GM23338 (cell line): ENCODE measurements at regions not wholly inside any gene's neighbourhood (a gene's known extent, or its start where the extent isn't known, plus 50 kb on each side); places are given as distances from the start of the nearest gene placed in this dataset.

Experiments used
- ATAC-seq: fragments of 200-7000 bp; cut with Tn5 transposase; 3 replicates; pipeline ENCODE4 v1.9.1; 2020
- DNase-seq: peaks from one replicate; pipeline ENCODE4 v3.0.0-alpha.2; 2015; ENCODE audit warnings: low spot score
- H2AFZ ChIP-seq: fragments of 200-600 bp; sonication (generic); 2 replicates; pipeline ENCODE4 v1.8.0; 2016; ENCODE audit warnings: antibody characterized with exemption, mild to moderate bottlenecking, moderate library complexity
- H3F3A ChIP-seq: fragments of 200-600 bp; sonication (generic); replicated peaks from 2 replicates; pipeline ENCODE4 v1.8.0; 2017; ENCODE audit warnings: antibody characterized with exemption, mixed run types, low read depth
- H3K27ac ChIP-seq: fragments of 200-600 bp; sonication (generic); 2 replicates; pipeline ENCODE4 v1.6.1; 2016; ENCODE audit warnings: low read depth
- H3K27me3 ChIP-seq: fragments of 200-600 bp; sonication (generic); 2 replicates; pipeline ENCODE4 v1.8.0; 2016; ENCODE audit warnings: mild to moderate bottlenecking, mixed run types, moderate library complexity; ENCODE audit not compliant: insufficient read depth
- H3K36me3 ChIP-seq: fragments of 200-600 bp; sonication (generic); 2 replicates; pipeline ENCODE4 v1.8.0; 2016; ENCODE audit warnings: mild to moderate bottlenecking; ENCODE audit not compliant: insufficient read depth
- H3K4me1 ChIP-seq: fragments of 200-600 bp; sonication (generic); 2 replicates; pipeline ENCODE4 v1.8.0; 2016; ENCODE audit warnings: mild to moderate bottlenecking, moderate library complexity; ENCODE audit not compliant: insufficient read depth
- H3K4me2 ChIP-seq: fragments of 200-600 bp; sonication (generic); 2 replicates; pipeline ENCODE4 v1.7.1; 2017; ENCODE audit warnings: mixed run types
- H3K4me3 ChIP-seq: fragments of 200-600 bp; sonication (generic); 2 replicates; pipeline ENCODE4 v1.6.1; 2016; ENCODE audit warnings: mixed run types
- H3K79me2 ChIP-seq: fragments of 200-600 bp; sonication (generic); replicated peaks from 2 replicates; pipeline ENCODE4 v1.8.0; 2017; ENCODE audit warnings: mild to moderate bottlenecking; ENCODE audit not compliant: insufficient read depth
- H3K9me2 ChIP-seq: fragments of 200-600 bp; sonication (generic); 2 replicates; pipeline ENCODE4 v1.8.0; 2017; ENCODE audit not compliant: insufficient read depth
- H4K20me1 ChIP-seq: fragments of 200-600 bp; sonication (generic); replicated peaks from 2 replicates; pipeline ENCODE4 v1.8.0; 2017; ENCODE audit warnings: mild to moderate bottlenecking; ENCODE audit not compliant: insufficient read depth
- H3K27ac Mint-ChIP-seq: 2 replicates; pipeline ENCODE4 v1.8.0; 2020; ENCODE audit warnings: inconsistent platforms, mild to moderate bottlenecking, moderate library complexity, mixed read lengths
- H3K27me3 Mint-ChIP-seq: 3 replicates; pipeline ENCODE4 v1.8.0; 2022; ENCODE audit warnings: low read depth, mild to moderate bottlenecking, moderate library complexity, mixed read lengths, inconsistent platforms; ENCODE audit not compliant: insufficient read depth, poor library complexity
- H3K36me3 Mint-ChIP-seq: 3 replicates; pipeline ENCODE4 v1.8.0; 2021; ENCODE audit warnings: low read depth, mild to moderate bottlenecking, inconsistent platforms, moderate library complexity, mixed read lengths
- H3K4me1 Mint-ChIP-seq: 3 replicates; pipeline ENCODE4 v1.8.0; 2020; ENCODE audit warnings: mild to moderate bottlenecking, inconsistent platforms, mixed read lengths
- H3K4me3 Mint-ChIP-seq: 3 replicates; pipeline ENCODE4 v1.8.0; 2021; ENCODE audit warnings: moderate library complexity, mild to moderate bottlenecking, inconsistent platforms, mixed read lengths
- H3K9me3 Mint-ChIP-seq: 3 replicates; pipeline ENCODE4 v1.8.0; 2020; ENCODE audit warnings: moderate library complexity, mild to moderate bottlenecking, inconsistent platforms, mixed read lengths
- CREB1 ChIP-seq: fragments of 250-450 bp; sonication (Bioruptor Pico); IDR thresholded peaks from 2 replicates; pipeline ENCODE4 v1.5.0; 2020; ENCODE audit warnings: low read depth, mild to moderate bottlenecking, moderate library complexity
- CTCF ChIP-seq, 2 experiments: fragments of 200-600 bp in 1 of 2; sonication (generic) in 1 of 2; conservative IDR thresholded peaks; 2 replicates each; pipeline versions ENCODE4 v1.5.1 to v1.6.1; 2016 to 2017; ENCODE audit warnings: antibody characterized with exemption in 2 of 2, low read depth in 2 of 2, mild to moderate bottlenecking in 2 of 2, moderate library complexity in 1 of 2
- ETS1 ChIP-seq: IDR thresholded peaks from 2 replicates; pipeline ENCODE4 v1.6.1; 2016; ENCODE audit warnings: antibody characterized with exemption
- EZH2 ChIP-seq: fragments of 200-600 bp; sonication (generic); IDR thresholded peaks from one replicate; pipeline ENCODE4 v1.8.0; 2017; ENCODE audit warnings: antibody characterized with exemption, mild to moderate bottlenecking, low read depth; ENCODE audit not compliant: unreplicated experiment
- EZH2phosphoT487 ChIP-seq: fragments of 200-600 bp; sonication (generic); IDR thresholded peaks from one replicate; pipeline ENCODE4 v1.8.1; 2018; ENCODE audit warnings: antibody characterized with exemption; ENCODE audit not compliant: unreplicated experiment
- JUNB ChIP-seq: IDR thresholded peaks from one replicate; pipeline ENCODE4 v1.6.1; 2016; ENCODE audit warnings: antibody characterized with exemption; ENCODE audit not compliant: unreplicated experiment
- NANOG ChIP-seq: IDR thresholded peaks from 2 replicates; pipeline ENCODE4 v1.6.1; 2016; ENCODE audit warnings: antibody characterized with exemption, borderline replicate concordance
- POLR2AphosphoS5 ChIP-seq: IDR thresholded peaks from 2 replicates; pipeline ENCODE4 v1.6.1; 2016; ENCODE audit warnings: antibody characterized with exemption, low read depth
- STAT1 ChIP-seq: IDR thresholded peaks from one replicate; pipeline ENCODE4 v1.6.1; 2016; ENCODE audit warnings: antibody characterized with exemption; ENCODE audit not compliant: unreplicated experiment
- ZNF114 ChIP-seq: fragments of 250-450 bp; sonication (Bioruptor Pico); IDR thresholded peaks from 2 replicates; pipeline ENCODE4 v1.5.0; 2020; ENCODE audit warnings: mild to moderate bottlenecking, moderate library complexity
- ZNF331 ChIP-seq: fragments of 250-450 bp; sonication (Bioruptor Pico); IDR thresholded peaks from 2 replicates; pipeline ENCODE4 v1.5.0; 2020; ENCODE audit warnings: low read depth, mild to moderate bottlenecking, moderate library complexity
- TF ChIP-seq, protein P1 (sequence below): IDR thresholded peaks from one replicate; pipeline ENCODE4 v1.6.1; 2018; ENCODE audit warnings: antibody characterized with exemption; ENCODE audit not compliant: unreplicated experiment
- TF ChIP-seq, protein P2 (sequence below): fragments of 250-450 bp; sonication (Bioruptor Pico); IDR thresholded peaks from 2 replicates; pipeline ENCODE4 v1.5.0; 2020; ENCODE audit warnings: mild to moderate bottlenecking, moderate library complexity

DNA sequence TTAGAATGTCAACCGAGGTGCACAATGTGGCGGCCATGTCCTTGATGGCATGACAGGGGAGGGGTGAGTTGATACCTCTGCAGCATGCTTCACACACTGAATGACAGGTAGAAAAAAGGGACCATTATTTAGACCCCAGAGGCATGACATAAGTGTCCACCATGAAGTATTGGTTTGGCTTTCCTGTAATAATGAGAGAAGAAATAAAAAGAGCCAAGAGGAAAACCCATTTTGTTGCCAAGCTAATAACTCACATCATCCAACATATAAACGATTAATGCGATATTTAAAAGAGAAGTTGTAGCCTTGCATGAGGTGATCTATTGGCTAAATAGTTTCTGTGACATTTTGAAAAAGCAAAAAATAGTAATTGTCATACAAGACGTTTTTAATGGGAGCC lies 343.4 kb downstream of the LRIG3 start:
- H2AFZ ChIP-seq: no peak overlapping the region
- no peaks in the 10 kb centered on the region for H3K9me3 Mint-ChIP-seq
- H3K79me2 ChIP-seq: no peaks in the 10 kb centered on the region
- H4K20me1 ChIP-seq: no peaks in the 10 kb centered on the region
- H3K9me2 ChIP-seq: no peaks in the 10 kb centered on the region
- no peaks in the 10 kb centered on the region for H3K36me3 Mint-ChIP-seq
- no peaks in the 10 kb centered on the region for H3F3A ChIP-seq
- no peak for DNase-seq
- H3K4me2 ChIP-seq: no peak overlapping the region
- H3K27ac ChIP-seq: no peak overlapping the region
- no peak for TF ChIP-seq STAT1
- TF ChIP-seq POLR2AphosphoS5: no peak
- TF ChIP-seq, protein P1, sequence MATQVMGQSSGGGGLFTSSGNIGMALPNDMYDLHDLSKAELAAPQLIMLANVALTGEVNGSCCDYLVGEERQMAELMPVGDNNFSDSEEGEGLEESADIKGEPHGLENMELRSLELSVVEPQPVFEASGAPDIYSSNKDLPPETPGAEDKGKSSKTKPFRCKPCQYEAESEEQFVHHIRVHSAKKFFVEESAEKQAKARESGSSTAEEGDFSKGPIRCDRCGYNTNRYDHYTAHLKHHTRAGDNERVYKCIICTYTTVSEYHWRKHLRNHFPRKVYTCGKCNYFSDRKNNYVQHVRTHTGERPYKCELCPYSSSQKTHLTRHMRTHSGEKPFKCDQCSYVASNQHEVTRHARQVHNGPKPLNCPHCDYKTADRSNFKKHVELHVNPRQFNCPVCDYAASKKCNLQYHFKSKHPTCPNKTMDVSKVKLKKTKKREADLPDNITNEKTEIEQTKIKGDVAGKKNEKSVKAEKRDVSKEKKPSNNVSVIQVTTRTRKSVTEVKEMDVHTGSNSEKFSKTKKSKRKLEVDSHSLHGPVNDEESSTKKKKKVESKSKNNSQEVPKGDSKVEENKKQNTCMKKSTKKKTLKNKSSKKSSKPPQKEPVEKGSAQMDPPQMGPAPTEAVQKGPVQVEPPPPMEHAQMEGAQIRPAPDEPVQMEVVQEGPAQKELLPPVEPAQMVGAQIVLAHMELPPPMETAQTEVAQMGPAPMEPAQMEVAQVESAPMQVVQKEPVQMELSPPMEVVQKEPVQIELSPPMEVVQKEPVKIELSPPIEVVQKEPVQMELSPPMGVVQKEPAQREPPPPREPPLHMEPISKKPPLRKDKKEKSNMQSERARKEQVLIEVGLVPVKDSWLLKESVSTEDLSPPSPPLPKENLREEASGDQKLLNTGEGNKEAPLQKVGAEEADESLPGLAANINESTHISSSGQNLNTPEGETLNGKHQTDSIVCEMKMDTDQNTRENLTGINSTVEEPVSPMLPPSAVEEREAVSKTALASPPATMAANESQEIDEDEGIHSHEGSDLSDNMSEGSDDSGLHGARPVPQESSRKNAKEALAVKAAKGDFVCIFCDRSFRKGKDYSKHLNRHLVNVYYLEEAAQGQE: no peak
- no peak for TF ChIP-seq ETS1
- no peak for TF ChIP-seq CTCF (conservative IDR thresholded peaks at IDR 0.05; ENCODE audit: low read depth in 2 of 2)
- TF ChIP-seq NANOG: no peak
- no peak for TF ChIP-seq CREB1 (CRISPR knock-in tag)
- TF ChIP-seq EZH2: no peak
- no peak for TF ChIP-seq ZNF114
- no peak for TF ChIP-seq JUNB
- no peak for TF ChIP-seq ZNF331
- TF ChIP-seq, protein P2, sequence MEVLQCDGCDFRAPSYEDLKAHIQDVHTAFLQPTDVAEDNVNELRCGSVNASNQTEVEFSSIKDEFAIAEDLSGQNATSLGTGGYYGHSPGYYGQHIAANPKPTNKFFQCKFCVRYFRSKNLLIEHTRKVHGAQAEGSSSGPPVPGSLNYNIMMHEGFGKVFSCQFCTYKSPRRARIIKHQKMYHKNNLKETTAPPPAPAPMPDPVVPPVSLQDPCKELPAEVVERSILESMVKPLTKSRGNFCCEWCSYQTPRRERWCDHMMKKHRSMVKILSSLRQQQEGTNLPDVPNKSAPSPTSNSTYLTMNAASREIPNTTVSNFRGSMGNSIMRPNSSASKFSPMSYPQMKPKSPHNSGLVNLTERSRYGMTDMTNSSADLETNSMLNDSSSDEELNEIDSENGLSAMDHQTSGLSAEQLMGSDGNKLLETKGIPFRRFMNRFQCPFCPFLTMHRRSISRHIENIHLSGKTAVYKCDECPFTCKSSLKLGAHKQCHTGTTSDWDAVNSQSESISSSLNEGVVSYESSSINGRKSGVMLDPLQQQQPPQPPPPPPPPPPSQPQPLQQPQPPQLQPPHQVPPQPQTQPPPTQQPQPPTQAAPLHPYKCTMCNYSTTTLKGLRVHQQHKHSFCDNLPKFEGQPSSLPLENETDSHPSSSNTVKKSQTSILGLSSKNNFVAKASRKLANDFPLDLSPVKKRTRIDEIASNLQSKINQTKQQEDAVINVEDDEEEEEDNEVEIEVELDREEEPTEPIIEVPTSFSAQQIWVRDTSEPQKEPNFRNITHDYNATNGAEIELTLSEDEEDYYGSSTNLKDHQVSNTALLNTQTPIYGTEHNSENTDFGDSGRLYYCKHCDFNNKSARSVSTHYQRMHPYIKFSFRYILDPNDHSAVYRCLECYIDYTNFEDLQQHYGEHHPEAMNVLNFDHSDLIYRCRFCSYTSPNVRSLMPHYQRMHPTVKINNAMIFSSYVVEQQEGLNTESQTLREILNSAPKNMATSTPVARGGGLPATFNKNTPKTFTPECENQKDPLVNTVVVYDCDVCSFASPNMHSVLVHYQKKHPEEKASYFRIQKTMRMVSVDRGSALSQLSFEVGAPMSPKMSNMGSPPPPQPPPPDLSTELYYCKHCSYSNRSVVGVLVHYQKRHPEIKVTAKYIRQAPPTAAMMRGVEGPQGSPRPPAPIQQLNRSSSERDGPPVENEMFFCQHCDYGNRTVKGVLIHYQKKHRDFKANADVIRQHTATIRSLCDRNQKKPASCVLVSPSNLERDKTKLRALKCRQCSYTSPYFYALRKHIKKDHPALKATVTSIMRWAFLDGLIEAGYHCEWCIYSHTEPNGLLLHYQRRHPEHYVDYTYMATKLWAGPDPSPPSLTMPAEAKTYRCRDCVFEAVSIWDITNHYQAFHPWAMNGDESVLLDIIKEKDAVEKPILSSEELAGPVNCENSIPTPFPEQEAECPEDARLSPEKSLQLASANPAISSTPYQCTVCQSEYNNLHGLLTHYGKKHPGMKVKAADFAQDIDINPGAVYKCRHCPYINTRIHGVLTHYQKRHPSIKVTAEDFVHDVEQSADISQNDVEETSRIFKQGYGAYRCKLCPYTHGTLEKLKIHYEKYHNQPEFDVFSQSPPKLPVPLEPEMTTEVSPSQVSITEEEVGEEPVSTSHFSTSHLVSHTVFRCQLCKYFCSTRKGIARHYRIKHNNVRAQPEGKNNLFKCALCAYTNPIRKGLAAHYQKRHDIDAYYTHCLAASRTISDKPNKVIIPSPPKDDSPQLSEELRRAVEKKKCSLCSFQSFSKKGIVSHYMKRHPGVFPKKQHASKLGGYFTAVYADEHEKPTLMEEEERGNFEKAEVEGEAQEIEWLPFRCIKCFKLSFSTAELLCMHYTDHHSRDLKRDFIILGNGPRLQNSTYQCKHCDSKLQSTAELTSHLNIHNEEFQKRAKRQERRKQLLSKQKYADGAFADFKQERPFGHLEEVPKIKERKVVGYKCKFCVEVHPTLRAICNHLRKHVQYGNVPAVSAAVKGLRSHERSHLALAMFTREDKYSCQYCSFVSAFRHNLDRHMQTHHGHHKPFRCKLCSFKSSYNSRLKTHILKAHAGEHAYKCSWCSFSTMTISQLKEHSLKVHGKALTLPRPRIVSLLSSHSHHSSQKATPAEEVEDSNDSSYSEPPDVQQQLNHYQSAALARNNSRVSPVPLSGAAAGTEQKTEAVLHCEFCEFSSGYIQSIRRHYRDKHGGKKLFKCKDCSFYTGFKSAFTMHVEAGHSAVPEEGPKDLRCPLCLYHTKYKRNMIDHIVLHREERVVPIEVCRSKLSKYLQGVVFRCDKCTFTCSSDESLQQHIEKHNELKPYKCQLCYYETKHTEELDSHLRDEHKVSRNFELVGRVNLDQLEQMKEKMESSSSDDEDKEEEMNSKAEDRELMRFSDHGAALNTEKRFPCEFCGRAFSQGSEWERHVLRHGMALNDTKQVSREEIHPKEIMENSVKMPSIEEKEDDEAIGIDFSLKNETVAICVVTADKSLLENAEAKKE (CRISPR knock-in tag): no peak
- TF ChIP-seq EZH2phosphoT487: no peak
- no peak overlapping the region for H3K4me3 Mint-ChIP-seq
- no peaks in the 10 kb centered on the region for H3K27me3 ChIP-seq
- H3K4me1 ChIP-seq: no peaks in the 10 kb centered on the region
- H3K27ac Mint-ChIP-seq: no peak overlapping the region
- no peak overlapping the region for H3K4me3 ChIP-seq
- H3K27me3 Mint-ChIP-seq: peaks cover 2% of the 10 kb centered on the region
- no peaks in the 10 kb centered on the region for H3K4me1 Mint-ChIP-seq
- H3K36me3 ChIP-seq: no peaks in the 10 kb centered on the region
- no peak for ATAC-seq
